GM13977 (cell line): ENCODE measurements at regions not wholly inside any gene's neighbourhood (a gene's known extent, or its start where the extent isn't known, plus 50 kb on each side); places are given as distances from the start of the nearest gene placed in this dataset.

ENCODE experiments used
- DNase-seq: peaks from one replicate; pipeline ENCODE4 v3.0.0; 2012; ENCODE audit warnings: low spot score
- in situ Hi-C: fragments of 300-500 bp; cut with MboI; formaldehyde crosslinking; loops from one replicate; pipeline ENCODE4 v1.12.0; 2022; ENCODE audit warnings: low sequenced_read_pairs, low pct_unique_long_range_greater_than_20kb, mixed read lengths, inconsistent platforms; ENCODE audit not compliant: unreplicated experiment
- TF ChIP-seq, protein P1 (sequence below): IDR thresholded peaks from 2 replicates; pipeline ENCODE4 v1.5.1; 2012; ENCODE audit warnings: mild to moderate bottlenecking, control low read depth; ENCODE audit not compliant: insufficient read depth; ENCODE audit errors: extremely low read depth, missing control alignments

- in situ Hi-C loops, result no loop called here
- TF ChIP-seq, protein P1, sequence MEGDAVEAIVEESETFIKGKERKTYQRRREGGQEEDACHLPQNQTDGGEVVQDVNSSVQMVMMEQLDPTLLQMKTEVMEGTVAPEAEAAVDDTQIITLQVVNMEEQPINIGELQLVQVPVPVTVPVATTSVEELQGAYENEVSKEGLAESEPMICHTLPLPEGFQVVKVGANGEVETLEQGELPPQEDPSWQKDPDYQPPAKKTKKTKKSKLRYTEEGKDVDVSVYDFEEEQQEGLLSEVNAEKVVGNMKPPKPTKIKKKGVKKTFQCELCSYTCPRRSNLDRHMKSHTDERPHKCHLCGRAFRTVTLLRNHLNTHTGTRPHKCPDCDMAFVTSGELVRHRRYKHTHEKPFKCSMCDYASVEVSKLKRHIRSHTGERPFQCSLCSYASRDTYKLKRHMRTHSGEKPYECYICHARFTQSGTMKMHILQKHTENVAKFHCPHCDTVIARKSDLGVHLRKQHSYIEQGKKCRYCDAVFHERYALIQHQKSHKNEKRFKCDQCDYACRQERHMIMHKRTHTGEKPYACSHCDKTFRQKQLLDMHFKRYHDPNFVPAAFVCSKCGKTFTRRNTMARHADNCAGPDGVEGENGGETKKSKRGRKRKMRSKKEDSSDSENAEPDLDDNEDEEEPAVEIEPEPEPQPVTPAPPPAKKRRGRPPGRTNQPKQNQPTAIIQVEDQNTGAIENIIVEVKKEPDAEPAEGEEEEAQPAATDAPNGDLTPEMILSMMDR, result no peak
- DNase-seq, result no peak
Measured at GRCh38 chr2:168300460-168300859, 53.1 kb upstream of the STK39 start.

- TF ChIP-seq, protein P1, result no peak
- in situ Hi-C loops, result no loop called here
- no peak for DNase-seq
Measured at GRCh38 chr2:168304024-168304681, 56.8 kb upstream of the STK39 start.

GRCh38 chr2:168307379-168307778, 60.0 kb upstream of the STK39 start:
- TF ChIP-seq, protein P1, result no peak
- in situ Hi-C loops, result no loop called here
- no peak for DNase-seq

DNA sequence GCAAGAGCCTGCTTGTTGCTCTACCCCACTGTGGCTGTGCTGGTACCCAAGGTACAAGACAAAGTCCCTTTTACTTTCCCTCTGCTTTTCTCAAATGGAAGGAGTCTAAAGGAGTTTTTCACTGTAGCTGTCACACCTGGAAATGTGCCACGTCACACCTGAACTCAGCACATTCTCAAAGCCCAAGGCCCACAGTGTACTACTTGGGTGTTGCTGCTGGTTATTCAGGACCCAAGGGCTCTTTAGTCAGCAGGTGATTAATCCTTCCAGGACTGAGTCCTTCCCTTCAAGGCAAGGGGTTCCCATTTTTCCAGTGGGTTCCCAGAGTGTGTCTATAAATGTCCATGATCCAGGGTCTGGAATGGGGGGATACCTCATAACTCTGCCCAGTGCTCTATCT, 63.2 kb upstream of the STK39 start:
- DNase-seq, result no peak
- TF ChIP-seq, protein P1, result no peak
- in situ Hi-C loops, result no loop called here

DNA sequence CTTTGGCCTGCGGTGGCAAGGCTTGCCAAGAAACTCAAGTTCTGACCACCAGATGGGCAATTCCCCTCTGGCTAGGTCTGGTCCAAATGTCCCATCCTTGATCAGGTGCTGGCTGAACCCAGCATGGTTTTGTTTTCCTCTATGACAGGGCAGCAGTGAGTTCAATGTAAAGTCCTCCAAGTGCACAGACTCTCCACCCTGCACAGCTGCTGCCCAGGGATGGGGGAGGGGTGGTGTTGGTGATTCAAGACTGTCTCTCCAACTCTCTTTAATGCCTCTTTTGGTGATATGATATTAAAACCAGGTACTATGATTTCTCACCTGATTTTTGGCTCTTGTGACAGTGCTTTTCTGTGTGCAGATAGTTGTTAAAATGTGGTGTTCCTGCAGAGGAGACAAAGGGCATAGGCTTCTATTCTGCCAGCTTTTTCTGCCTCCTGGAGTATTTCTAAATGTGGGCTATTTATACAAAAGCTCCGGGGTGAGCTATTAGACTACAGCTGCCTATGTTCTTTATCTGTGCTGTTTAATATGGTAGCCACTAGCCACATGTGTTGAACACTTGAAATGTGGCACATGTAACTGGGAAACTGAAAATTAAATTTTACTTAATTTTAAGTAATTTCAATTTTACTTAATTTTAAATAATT, 64.0 kb upstream of the STK39 start:
- TF ChIP-seq, protein P1, result no peak
- in situ Hi-C loops, result no loop called here
- no peak for DNase-seq

DNA sequence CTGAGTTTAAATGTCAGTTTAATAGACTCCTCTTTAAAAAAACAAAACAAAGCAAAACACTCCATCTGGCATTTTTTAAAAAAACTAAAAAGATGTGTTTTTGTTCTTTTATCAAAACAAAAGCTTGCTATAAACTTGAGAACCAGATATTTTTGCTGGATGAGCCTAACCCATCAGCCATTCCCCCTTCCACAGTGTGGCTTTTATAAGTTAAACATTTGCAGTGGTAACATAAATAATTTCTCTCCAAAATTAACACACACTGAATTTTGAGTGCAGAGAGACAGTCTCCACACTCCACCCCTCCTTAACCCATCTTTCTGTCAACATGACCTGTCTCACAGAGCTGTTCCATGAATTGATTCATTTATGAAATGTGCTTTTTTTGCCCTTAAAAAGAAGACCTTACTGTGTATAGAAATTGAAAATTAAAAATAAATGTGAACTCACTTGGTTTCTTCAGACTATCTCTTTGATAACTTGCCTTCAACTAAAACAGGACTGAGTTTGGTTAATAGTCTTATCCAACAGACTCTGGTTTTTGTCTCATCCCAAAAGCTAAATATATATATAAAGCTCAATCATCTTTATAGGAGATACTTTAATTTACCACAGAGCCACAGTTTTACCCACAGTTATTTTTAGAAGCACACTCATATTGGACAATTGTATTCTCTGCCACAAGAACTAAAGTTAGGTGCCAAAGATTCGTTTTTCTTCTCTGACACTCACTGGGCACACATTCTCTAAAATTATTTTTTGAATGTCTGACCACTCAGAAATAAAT, 64.8 kb upstream of the STK39 start:
- TF ChIP-seq, protein P1, result no peak
- in situ Hi-C loops, result no loop called here
- no peak for DNase-seq
